Activated naive CD8-positive, alpha-beta T cell treated with anti-CD3 and anti-CD28 coated beads, Interleukin-2, amount 50 U/mL, for 24 hours (primary cell): ENCODE measurements at regions not wholly inside any gene's neighbourhood (a gene's known extent, or its start where the extent isn't known, plus 50 kb on each side); places are given as distances from the start of the nearest gene placed in this dataset.

ENCODE experiments used
- ATAC-seq: fragments of 150-1000 bp; cut with Tn5 transposase; one replicate; pipeline ENCODE4 v1.10.0; 2021
- DNase-seq: peaks from one replicate; pipeline ENCODE4 v3.0.0; 2021
- H3K27ac Mint-ChIP-seq: one replicate; pipeline ENCODE4 v1.8.0; 2021; ENCODE audit warnings: mild to moderate bottlenecking, mixed read lengths
- H3K27me3 Mint-ChIP-seq: one replicate; pipeline ENCODE4 v1.8.0; 2021; ENCODE audit warnings: mixed read lengths
- H3K36me3 Mint-ChIP-seq: one replicate; pipeline ENCODE4 v1.8.0; 2021; ENCODE audit warnings: low read depth, mixed read lengths
- H3K4me1 Mint-ChIP-seq: one replicate; pipeline ENCODE4 v1.8.0; 2021; ENCODE audit warnings: mixed read lengths
- H3K4me3 Mint-ChIP-seq: one replicate; pipeline ENCODE4 v1.8.0; 2021; ENCODE audit warnings: mild to moderate bottlenecking, moderate library complexity, mixed read lengths
- H3K9me3 Mint-ChIP-seq: one replicate; pipeline ENCODE4 v1.8.0; 2021; ENCODE audit warnings: mixed read lengths

DNA sequence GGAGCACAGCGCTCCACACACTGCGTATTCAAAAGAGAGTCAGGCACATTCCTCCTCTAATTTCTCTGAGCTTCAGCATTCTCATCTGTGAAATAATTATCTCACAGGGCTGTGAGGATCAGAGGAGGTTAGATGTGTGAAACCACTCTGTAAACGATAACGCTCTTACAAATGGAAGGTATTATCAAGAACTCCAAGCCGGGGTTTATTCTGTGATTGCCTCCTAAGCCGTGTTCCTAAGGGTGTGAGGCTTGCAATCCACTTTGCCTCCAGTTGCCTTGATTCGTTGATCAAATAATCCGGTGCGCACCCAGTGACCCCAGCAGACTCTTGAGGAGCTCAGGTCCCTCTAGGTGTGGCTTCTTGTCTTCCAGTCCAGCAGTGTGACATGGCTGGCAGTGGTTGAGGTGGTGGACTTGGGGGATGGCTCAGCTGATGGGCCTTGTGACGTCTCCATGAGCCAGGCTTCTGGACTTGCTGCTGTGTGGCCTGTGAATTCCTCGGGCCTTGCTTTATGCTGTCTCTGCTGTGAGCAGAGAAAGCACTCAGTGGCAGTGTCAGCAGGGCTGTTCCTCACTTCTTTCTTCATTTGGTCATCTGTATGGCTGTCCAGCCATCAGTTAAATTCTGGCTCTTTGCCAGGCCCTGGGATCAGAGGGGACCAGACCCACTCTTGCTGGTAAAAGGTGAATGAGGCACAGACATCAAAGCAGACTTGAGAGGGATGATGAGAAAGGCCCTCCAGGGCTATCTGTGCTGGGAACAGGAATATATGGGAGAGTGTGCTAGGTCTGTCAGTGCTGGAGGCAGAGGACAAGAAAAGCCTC is 71.0 kb downstream of the SLC25A47 start:
- Mint-ChIP-seq H3K27me3 (no peaks in the 10 kb centered on the region), H3K4me1 (peaks cover 4% of the 10 kb centered on the region), H3K36me3 (peaks cover 3% of the 10 kb centered on the region), H3K9me3 (no peaks in the 10 kb centered on the region), H3K4me3 (no peak overlapping the region), H3K27ac (no peak overlapping the region)
- no peak for DNase-seq
- no peak for ATAC-seq

DNA sequence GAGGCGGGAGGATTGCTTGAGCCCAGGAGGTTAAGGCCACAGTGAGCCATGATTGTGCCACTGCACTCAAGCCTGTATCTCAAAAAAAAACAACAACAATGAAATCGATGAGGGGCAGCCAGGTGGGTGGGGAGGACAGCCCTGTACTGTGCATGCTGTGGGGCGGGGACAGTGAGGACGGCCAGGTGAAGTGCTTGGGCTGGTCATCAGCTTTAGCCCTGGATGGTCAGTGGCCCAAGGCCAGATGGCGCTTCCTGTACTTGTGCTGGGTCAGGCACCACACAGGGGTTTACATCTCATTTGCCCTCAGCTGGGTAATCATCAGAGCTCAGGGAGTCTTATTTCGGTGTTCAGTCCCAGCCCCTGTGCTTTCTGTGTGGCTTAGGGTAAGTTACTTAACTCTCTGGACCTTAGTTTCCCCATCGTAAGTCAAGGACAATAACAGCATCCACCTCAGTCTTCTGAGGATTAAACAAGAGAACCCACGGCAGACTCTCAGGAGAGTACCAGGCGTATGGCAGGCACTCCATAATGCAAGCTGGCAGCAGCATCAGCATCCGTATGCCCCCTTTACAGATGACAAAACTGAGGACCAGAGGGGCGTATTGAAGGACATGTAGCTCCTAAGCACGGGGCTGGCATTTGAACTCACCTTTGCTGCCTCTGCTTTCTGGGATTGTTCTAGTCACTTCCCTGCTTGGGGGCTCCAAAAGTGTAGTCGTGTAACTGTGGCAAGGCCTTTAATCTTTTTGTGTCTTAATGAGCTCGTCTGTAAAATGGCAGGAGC is 71.9 kb downstream of the SLC25A47 start:
- Mint-ChIP-seq H3K36me3 (peaks cover 3% of the 10 kb centered on the region), H3K9me3 (no peaks in the 10 kb centered on the region), H3K4me1 (peaks cover 4% of the 10 kb centered on the region), H3K27ac (no peak overlapping the region), H3K27me3 (no peaks in the 10 kb centered on the region), H3K4me3 (no peak overlapping the region)
- ATAC-seq (no peak), DNase-seq (no peak)

DNA sequence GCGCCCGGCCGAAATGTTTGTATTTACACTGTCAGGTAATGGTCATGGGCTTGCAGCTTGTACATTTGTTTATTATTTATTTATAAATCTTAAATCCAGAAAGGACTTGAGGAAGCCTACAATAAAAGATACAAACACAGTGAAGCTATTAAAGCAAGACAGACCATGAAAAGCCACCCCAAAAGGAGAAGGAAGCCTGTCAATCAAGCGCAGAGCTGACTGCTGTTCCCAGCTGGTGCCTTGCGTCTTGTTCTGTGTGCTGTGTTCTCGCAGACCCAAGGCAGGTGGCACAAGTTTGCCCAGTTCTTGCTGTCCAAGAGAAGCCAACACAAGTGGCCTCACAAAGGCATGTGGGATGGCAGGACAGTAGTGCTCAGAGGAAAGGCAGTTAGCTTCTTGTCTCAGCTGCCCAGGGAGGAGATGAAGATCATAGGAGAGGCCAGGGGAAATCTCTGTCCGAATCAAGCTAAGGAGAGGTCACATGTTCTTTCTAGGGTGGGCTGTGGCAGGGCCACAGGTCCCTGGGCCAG is 73.2 kb downstream of the SLC25A47 start:
- no peak for ATAC-seq
- Mint-ChIP-seq H3K36me3 (peaks cover 3% of the 10 kb centered on the region), H3K9me3 (no peaks in the 10 kb centered on the region), H3K4me3 (no peak overlapping the region), H3K27ac (no peak overlapping the region), H3K27me3 (no peaks in the 10 kb centered on the region), H3K4me1 (peaks cover 4% of the 10 kb centered on the region)
- no peak for DNase-seq

DNA sequence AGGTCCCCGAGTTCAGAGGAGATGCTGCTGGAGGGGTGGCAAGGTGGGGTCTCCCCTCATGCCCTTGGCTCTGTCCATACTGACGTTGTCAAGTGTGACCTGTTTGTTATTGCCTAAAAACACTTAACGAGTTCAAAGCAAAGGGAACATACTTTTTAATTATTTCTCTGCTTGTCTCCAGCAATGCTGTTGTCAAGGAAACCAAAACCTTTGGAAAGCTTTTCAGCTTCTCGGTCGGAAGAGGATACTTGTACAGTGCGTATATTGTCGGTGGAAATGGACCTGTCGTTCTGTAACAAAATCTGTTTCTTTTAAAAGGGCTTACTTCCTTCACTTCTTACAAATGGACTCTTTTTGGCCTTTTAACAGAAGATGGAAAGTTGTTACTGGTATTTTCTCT is 73.9 kb downstream of the SLC25A47 start:
- ATAC-seq, result no peak
- Mint-ChIP-seq H3K27me3 (no peaks in the 10 kb centered on the region), H3K4me3 (no peak overlapping the region), H3K9me3 (no peaks in the 10 kb centered on the region), H3K36me3 (peaks cover 3% of the 10 kb centered on the region), H3K27ac (no peak overlapping the region), H3K4me1 (peaks cover 4% of the 10 kb centered on the region)
- no peak for DNase-seq

DNA sequence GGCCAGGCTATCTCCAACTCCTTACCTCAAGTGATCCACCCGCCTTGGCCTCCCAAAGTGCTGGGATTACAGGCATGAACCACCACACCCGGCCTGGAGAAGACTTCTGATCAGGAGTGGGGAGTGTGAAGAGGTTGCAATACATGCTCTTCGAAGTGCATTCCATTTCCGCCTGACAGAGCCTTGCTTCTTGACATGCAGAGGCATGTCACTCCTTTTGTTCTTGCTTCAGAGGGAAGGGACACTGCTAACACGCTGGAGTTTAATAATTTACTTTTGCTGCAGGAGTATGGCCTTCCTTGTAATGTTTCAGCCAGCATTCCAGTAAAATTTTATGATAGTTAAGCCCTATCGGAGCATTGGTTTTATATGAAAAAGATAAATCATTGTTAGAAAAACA is 74.9 kb downstream of the SLC25A47 start:
- no peak overlapping the region for H3K27ac Mint-ChIP-seq

DNA sequence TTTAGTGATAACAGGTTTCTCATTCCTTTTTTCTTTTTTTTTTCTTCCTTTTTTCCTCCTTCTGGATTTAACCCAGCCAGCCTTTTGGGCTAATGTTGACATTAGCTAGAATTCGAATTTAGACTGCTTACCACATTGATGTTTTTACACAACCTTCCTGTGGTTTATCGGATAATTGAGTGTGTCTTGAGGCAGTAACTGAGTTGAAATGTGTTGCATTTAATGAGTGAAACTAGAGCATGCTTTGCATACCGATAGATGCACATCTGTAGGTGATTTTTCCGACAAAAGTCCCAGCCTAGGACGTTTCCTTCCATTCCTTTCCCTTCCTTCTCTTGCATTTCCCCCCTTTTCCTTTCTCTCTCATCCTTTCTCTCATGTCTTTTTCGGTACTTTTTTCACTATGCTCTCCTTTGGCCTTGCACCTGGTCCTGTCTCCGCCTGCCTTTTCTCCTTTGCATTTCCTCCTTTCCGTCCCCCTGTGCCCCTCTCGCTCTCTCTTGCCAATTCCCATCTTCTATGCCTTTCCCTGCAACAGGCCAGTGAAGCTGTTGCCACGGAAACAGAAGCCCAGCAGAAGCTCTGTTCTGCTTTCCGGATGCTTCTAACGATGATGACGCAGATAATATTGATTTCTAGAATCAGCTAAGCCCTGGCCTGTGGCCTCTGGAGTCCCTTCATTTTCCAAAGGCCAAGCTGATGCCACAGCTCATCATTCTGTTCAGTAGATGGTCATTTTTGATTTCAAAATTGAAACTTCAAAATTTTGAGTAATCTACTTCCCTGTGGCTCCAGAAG is 76.1 kb downstream of the SLC25A47 start:
- Mint-ChIP-seq H3K4me3 (no peak overlapping the region), H3K27me3 (no peaks in the 10 kb centered on the region), H3K36me3 (peaks cover 3% of the 10 kb centered on the region), H3K27ac (no peak overlapping the region), H3K9me3 (no peaks in the 10 kb centered on the region), H3K4me1 (peaks cover 4% of the 10 kb centered on the region)
- DNase-seq (no peak), ATAC-seq (no peak)

More for the DNA sequence above, 74.9 kb downstream of the SLC25A47 start:
- Mint-ChIP-seq H3K36me3 (peaks cover 3% of the 10 kb centered on the region), H3K4me3 (no peak overlapping the region), H3K9me3 (no peaks in the 10 kb centered on the region), H3K27me3 (no peaks in the 10 kb centered on the region), H3K4me1 (peaks cover 4% of the 10 kb centered on the region)
- ATAC-seq, result no peak
- DNase-seq, result no peak

DNA sequence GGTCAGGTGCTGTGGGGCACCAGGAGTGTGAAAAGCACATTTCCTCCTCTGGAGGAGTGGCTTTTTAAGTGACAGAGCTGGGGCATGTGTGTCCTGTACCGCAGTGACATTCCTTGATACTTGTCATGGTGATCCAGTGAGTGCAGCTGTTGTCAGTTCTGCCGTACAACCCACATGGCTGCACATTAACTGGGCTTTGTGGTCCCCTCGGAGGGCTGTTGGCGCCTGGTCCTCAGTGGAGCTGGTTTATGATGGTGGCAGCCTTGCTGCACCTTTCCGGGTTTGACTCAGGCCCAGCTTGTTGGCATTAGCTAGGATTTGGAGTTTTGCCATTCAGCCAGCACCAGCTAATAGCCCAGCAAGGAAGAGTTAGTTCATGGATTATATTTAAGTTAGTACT is 77.0 kb downstream of the SLC25A47 start:
- Mint-ChIP-seq H3K4me3 (no peak overlapping the region), H3K27me3 (no peaks in the 10 kb centered on the region), H3K27ac (no peak overlapping the region), H3K4me1 (peaks cover 8% of the 10 kb centered on the region), H3K9me3 (no peaks in the 10 kb centered on the region), H3K36me3 (peaks cover 3% of the 10 kb centered on the region)
- ATAC-seq (no peak), DNase-seq (no peak)

DNA sequence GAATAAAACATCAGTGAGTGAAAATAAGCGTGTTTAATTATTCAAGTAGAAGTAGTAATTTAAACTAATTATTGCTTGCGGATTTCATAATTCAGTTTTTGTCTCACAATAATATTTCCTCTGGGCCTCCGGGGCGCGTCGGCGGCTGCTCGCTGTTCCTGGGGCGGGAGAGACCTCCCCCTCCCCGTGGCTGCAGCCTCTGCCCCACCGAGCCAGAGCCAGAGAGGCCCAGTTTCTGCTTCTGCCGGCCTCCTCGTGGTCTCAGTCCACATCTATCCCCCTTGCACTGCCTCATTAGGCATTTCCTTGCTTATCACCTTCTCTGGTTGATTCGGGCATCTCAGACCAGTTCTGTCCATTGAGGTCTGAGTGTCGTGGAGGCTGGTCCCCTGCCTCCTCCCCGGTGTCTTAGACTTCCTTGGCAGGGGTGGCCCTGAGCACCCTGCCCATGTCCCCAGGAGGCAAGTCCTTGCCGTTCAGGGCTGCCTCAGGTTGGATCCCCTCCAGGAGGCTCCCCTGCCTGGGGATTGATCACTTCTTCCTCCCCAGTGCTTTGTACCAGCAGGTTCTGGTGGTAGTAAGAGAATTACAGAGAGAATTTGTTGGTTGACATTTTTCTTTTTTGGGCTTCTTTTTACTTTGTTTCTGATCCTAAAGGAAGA is 78.0 kb downstream of the SLC25A47 start:
- H3K36me3 Mint-ChIP-seq, result peaks cover 3% of the 10 kb centered on the region
- H3K4me1 Mint-ChIP-seq, result peaks cover 17% of the 10 kb centered on the region
- ATAC-seq (no peak), DNase-seq (no peak)
- no peak overlapping the region for H3K27ac Mint-ChIP-seq
- H3K4me3 Mint-ChIP-seq, result no peak overlapping the region
- H3K27me3 Mint-ChIP-seq, result no peaks in the 10 kb centered on the region
- no peaks in the 10 kb centered on the region for H3K9me3 Mint-ChIP-seq

DNA sequence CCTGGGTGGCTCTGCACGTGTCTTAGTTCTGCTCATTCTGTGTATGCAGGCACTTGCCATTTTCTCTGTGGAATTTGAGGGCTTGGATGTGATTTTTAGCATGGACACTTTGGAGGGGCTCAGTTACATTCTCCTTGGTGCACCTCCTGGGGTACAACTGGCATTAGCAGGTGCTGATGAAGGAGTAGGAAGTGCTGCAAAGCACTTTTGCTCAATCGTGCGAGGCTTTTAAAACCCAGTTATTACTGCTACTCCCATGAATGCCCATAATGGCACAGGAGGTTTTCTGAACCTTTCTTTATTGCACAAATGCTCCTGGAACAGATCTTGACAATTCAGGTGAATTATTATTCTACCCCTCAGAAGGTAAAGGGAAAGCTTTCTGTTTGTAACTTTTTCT is 78.7 kb downstream of the SLC25A47 start:
- H3K36me3 Mint-ChIP-seq, result peaks cover 3% of the 10 kb centered on the region
- H3K27ac Mint-ChIP-seq, result no peak overlapping the region
- H3K4me3 Mint-ChIP-seq, result no peak overlapping the region
- ATAC-seq (no peak), DNase-seq (no peak)
- H3K9me3 Mint-ChIP-seq, result no peaks in the 10 kb centered on the region
- no peaks in the 10 kb centered on the region for H3K27me3 Mint-ChIP-seq
- H3K4me1 Mint-ChIP-seq, result peaks cover 23% of the 10 kb centered on the region

DNA sequence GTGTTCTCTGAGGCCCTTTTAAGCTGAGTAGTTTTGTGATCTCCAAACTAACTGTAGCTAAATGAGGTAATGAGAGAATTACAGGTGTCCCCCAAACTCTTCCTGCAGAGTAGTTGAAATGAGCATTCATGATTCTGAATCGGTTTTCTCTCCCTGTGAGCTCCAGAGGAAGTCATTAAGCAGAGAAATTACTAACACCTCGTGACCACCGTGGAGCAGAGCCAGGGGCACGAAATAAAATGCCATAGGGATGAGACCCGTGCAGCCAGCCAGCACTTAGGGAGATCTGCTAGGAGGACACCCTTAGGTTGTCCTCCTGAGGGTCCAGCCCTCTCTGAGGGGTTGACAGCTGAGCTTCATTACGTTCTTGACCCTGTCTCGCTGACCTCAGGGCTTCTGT is 79.5 kb downstream of the SLC25A47 start:
- Mint-ChIP-seq H3K4me3 (no peak overlapping the region), H3K27me3 (no peaks in the 10 kb centered on the region), H3K36me3 (no peaks in the 10 kb centered on the region), H3K27ac (no peak overlapping the region), H3K9me3 (no peaks in the 10 kb centered on the region), H3K4me1 (peaks cover 30% of the 10 kb centered on the region)
- ATAC-seq (no peak), DNase-seq (no peak)

DNA sequence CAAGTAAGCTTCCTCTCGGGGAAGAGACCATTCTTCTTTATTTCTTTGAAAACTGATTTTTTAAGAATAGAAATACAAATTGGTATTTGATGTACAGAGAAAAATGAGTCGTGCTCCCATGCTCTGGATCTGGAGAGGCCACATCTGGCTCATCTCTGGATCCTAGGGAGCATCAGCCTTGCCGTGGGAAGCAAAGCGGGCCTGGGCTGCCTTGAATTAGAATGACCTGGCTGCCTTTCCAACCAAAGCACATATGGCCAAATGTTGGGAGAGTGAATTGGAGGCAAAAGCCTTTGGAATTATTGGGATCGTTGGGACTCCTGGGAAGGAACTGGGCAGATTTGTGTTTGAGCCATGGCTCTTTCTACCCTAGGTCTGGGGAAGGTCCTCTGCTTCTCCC is 80.0 kb downstream of the SLC25A47 start:
- H3K4me1 Mint-ChIP-seq, result peaks cover 34% of the 10 kb centered on the region
- no peaks in the 10 kb centered on the region for H3K9me3 Mint-ChIP-seq
- H3K27ac Mint-ChIP-seq, result no peak overlapping the region

DNA sequence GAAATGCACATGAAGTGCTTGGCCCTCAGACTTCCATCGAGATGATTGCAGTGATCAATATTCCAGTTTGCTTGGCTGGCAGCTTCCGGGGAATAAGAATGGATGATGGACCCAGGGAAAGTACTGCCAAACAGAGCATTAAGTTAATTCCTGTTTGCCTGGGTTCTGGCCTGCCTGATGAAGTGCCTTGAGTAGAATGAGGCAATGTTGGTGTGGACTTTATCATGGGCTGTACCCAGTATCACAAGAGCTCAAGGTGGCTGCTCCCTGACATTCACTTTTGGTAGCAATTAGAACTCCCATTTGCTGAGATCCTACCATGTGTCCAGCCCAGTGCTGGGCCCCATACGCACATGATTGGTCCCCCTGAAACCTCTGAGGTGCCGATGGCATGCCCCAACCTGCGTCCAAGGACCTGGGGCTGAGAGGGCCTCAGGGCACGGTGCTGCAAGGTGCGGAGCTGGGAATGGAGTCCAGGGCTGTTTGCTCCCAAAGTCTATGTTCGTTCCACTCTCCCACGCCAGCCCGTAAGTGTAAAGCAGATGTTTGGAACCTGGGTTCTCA is 80.7 kb downstream of the SLC25A47 start:
- no peak overlapping the region for H3K4me3 Mint-ChIP-seq
- DNase-seq, result no peak

More for the DNA sequence above, 80.0 kb downstream of the SLC25A47 start:
- no peak for DNase-seq
- Mint-ChIP-seq H3K4me3 (no peak overlapping the region), H3K36me3 (no peaks in the 10 kb centered on the region), H3K27me3 (no peaks in the 10 kb centered on the region)
- ATAC-seq, result no peak

DNA sequence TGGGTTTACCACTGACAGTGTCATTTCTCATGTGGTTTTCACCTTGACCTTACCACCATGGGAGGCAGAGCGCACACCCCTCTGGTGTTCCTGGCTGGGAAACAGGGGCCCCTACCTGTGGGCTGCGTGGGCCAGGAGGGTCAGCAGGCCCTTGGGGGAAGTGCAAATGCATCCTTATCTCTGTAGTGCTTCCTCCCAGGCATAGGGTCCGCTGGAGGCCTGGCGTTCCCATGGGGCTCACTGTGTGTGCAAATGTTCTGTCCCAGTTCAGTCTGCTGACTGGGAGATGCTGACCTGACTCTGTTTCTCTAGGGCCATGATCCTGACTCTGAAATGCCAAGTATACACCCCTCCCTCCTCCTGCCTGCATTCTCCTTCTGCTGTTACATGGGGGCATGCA is 81.3 kb downstream of the SLC25A47 start:
- no peaks in the 10 kb centered on the region for H3K27me3 Mint-ChIP-seq
- ATAC-seq, result no peak
- peak overlapping the region; percentile 59 for H3K27ac Mint-ChIP-seq

More for the DNA sequence above, 80.7 kb downstream of the SLC25A47 start:
- Mint-ChIP-seq H3K27ac (no peak overlapping the region), H3K9me3 (no peaks in the 10 kb centered on the region), H3K27me3 (no peaks in the 10 kb centered on the region), H3K36me3 (no peaks in the 10 kb centered on the region), H3K4me1 (peaks cover 34% of the 10 kb centered on the region)
- ATAC-seq, result no peak

More for the DNA sequence above, 81.3 kb downstream of the SLC25A47 start:
- H3K36me3 Mint-ChIP-seq, result no peaks in the 10 kb centered on the region
- H3K4me1 Mint-ChIP-seq, result peaks cover 34% of the 10 kb centered on the region
- H3K4me3 Mint-ChIP-seq, result no peak overlapping the region
- DNase-seq, result no peak
- no peaks in the 10 kb centered on the region for H3K9me3 Mint-ChIP-seq
